ENCODE measurements at regions not wholly inside any gene's neighbourhood (a gene's known extent, or its start where the extent isn't known, plus 50 kb on each side); places are given as distances from the start of the nearest gene placed in this dataset.

DNA sequence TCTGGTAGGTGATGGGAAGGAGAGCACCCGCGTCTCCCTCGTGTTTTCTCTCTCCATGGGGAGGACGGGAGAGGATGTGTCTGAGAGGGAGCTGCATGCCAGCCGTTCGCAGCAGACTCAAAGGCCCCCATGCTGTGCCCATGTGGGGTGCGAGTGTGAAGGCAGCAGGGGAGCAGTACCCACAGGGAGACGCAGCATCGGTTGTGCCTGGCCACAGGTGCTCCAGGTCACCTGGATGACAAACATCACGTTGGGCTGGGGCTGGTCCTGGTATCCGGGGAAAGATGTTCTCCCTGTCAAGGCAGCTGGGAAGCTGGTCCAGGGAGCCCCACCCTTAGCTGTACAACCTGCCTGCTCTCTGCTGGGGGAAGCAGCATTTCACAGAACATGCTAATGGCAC, 119.5 kb upstream of the SALL3 start:
- Histone ChIP-seq H3K9ac (ENCODE audit: insufficient read depth, low read depth, low read length) (no peak overlapping the region), H3K27me3 (ENCODE audit: control insufficient read depth in 1 of 2, insufficient read depth in 2 of 2, low read length in 2 of 2) (peaks cover 3 to 42% of the 10 kb centered on the region in 2 experiments; a peak in 3 of 5 replicates), H3K27ac (ENCODE audit: extremely low read length, insufficient read depth, low read length) (no peak overlapping the region), H4K20me1 (ENCODE audit: insufficient read depth, low read length) (no peaks in the 10 kb centered on the region), H3K9me3 (ENCODE audit: low read length) (no peaks in the 10 kb centered on the region), H3K4me1 (ENCODE audit: insufficient read depth, low read length) (no peaks in the 10 kb centered on the region), H3K36me3 (replicated peaks in 1 of 2; ENCODE audit: control insufficient read depth in 1 of 2, insufficient read depth in 2 of 2, low read length in 2 of 2) (no peaks in the 10 kb centered on the region), H3K79me2 (ENCODE audit: insufficient read depth, low read length) (no peaks in the 10 kb centered on the region), H2AFZ (ENCODE audit: low read length) (no peak overlapping the region), H3K4me3 (replicated peaks in 1 of 3; ENCODE audit: insufficient read depth in 1 of 3, low read depth in 2 of 3, low read length in 3 of 3) (no peak overlapping the region), H3K4me2 (ENCODE audit: low read depth, low read length) (no peak overlapping the region)
- ChIA-PET CTCF (ENCODE audit: low intra/inter-chr PET ratio, low total read pairs) (no interaction called here), POLR2A (no interaction called here)
- in situ Hi-C loops (cut with HindIII; ENCODE audit: extremely low pct_ligation_motif_present, low pct_unique_long_range_greater_than_20kb) (loop anchor here (10.0 kb wide), 1 partner anchor 185 kb away; no protein-coding TSS in a partner anchor), intact Hi-C loops (cut with micrococcal nuclease; ENCODE audit: unreplicated experiment) (no loop called here)
- no peak for FAIRE-seq
- 0% methylated on average over 1 of the region's 11 CpGs for WGBS (ENCODE audit: low lambda C conversion rate)
- no peak for ATAC-seq
- no peak for DNase-seq (ENCODE audit: low spot score)
- no TSS peak for BruUV-seq (replicated peaks)
- TF ChIP-seq, protein P1, sequence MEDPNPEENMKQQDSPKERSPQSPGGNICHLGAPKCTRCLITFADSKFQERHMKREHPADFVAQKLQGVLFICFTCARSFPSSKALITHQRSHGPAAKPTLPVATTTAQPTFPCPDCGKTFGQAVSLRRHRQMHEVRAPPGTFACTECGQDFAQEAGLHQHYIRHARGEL (CRISPR knock-in tag; IDR thresholded peaks at IDR 0.05), result no peak
- TF ChIP-seq MBNL3 (CRISPR knock-in tag; conservative IDR thresholded peaks at IDR 0.05) (no peak), ZNF883 (CRISPR knock-in tag; IDR thresholded peaks at IDR 0.05; ENCODE audit: not compliant biosample characterization) (no peak), FOXM1 (CRISPR knock-in tag; IDR thresholded peaks at IDR 0.05) (no peak), MTA1 (CRISPR knock-in tag; IDR thresholded peaks at IDR 0.05; ENCODE audit: borderline replicate concordance) (no peak), ZNF556 (CRISPR knock-in tag; IDR thresholded peaks at IDR 0.05; ENCODE audit: borderline replicate concordance) (no peak), SAP130 (CRISPR knock-in tag; IDR thresholded peaks at IDR 0.05; ENCODE audit: low read depth) (no peak), MAFG (CRISPR knock-in tag; IDR thresholded peaks at IDR 0.05) (no peak), ZBTB26 (CRISPR knock-in tag; IDR thresholded peaks at IDR 0.05; ENCODE audit: borderline replicate concordance) (no peak), ZFP82 (CRISPR knock-in tag; IDR thresholded peaks at IDR 0.05; ENCODE audit: borderline replicate concordance) (no peak), ZNF614 (CRISPR knock-in tag; IDR thresholded peaks at IDR 0.05; ENCODE audit: borderline replicate concordance) (no peak), CENPT (CRISPR knock-in tag; IDR thresholded peaks at IDR 0.05; ENCODE audit: low read depth) (no peak), ZNF546 (CRISPR knock-in tag; conservative IDR thresholded peaks at IDR 0.05) (no peak)
- TF ChIP-seq, protein P2, sequence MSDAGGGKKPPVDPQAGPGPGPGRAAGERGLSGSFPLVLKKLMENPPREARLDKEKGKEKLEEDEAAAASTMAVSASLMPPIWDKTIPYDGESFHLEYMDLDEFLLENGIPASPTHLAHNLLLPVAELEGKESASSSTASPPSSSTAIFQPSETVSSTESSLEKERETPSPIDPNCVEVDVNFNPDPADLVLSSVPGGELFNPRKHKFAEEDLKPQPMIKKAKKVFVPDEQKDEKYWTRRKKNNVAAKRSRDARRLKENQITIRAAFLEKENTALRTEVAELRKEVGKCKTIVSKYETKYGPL (CRISPR knock-in tag; IDR thresholded peaks at IDR 0.05), result no peak
- TF ChIP-seq, protein P3, sequence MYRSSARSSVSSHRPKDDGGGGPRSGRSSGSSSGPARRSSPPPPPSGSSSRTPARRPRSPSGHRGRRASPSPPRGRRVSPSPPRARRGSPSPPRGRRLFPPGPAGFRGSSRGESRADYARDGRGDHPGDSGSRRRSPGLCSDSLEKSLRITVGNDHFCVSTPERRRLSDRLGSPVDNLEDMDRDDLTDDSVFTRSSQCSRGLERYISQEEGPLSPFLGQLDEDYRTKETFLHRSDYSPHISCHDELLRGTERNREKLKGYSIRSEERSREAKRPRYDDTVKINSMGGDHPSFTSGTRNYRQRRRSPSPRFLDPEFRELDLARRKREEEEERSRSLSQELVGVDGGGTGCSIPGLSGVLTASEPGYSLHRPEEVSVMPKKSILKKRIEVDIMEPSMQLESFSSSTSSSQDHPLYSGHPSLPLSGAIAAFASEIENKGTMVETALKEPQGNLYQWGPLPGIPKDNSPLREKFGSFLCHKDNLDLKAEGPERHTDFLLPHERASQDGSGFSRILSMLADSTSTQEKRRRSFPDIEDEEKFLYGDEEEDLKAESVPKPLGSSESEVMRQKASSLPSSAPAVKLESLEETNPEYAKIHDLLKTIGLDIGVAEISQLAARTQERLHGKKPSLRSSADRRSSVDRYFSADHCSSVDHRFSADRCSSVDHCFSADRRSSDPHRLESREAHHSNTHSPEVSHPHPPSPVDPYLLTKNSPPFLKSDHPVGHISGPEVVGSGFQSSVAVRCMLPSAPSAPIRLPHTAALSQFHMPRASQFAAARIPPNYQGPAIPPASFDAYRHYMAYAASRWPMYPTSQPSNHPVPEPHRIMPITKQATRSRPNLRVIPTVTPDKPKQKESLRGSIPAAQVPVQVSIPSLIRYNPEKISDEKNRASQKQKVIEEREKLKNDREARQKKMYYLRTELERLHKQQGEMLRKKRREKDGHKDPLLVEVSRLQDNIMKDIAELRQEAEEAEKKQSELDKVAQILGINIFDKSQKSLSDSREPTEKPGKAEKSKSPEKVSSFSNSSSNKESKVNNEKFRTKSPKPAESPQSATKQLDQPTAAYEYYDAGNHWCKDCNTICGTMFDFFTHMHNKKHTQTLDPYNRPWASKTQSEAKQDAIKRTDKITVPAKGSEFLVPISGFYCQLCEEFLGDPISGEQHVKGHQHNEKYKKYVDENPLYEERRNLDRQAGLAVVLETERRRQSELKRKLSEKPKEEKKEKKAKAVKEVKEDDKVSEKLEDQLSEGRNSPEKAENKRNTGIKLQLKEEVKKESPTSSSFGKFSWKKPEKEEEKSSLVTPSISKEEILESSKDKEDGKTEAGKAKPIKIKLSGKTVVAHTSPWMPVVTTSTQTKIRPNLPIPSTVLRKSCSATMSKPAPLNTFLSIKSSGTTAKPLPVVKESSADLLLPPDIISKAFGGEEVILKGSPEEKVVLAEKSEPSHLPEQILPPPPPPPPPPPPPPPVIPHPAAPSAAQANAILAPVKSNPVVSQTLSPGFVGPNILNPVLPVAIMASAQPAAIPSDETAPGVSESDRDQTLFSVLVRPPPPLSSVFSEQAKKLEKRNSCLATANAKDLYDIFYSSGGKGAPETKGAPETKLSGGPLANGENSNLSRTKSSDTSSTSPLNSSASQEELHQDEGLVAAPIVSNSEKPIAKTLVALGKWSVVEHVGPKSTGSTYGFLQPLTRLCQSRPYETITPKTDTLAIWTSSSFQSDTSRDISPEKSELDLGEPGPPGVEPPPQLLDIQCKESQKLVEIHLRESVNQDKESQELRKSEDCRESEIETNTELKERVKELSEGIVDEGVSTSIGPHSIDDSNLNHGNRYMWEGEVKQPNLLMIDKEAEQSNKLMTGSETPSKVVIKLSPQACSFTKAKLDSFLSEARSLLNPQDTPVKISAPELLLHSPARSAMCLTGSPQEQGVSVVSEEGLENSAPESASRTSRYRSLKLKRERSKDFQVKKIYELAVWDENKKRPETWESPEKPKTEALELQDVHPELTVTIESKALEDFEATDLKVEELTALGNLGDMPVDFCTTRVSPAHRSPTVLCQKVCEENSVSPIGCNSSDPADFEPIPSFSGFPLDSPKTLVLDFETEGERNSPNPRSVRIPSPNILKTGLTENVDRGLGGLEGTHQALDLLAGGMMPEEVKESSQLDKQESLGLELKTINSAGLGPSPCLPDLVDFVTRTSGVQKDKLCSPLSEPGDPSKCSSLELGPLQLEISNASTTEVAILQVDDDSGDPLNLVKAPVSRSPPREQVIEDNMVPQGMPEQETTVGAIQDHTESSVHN (CRISPR knock-in tag; IDR thresholded peaks at IDR 0.05), result no peak

All from HepG2 (cell line).